GM12878 (cell line): ENCODE measurements at regions not wholly inside any gene's neighbourhood (a gene's known extent, or its start where the extent isn't known, plus 50 kb on each side); places are given as distances from the start of the nearest gene placed in this dataset.

Source experiments
- EP300 ChIP-seq, 2 experiments: fragments of 150-350 bp in 1 of 2; IDR thresholded peaks; 2 replicates each; pipeline ENCODE4 v1.6.1; 2011 to 2012; ENCODE audit warnings: low read depth in 2 of 2, low read length in 2 of 2, borderline replicate concordance in 1 of 2, improper control_type of control experiment in 1 of 2, inconsistent platforms in 1 of 2; ENCODE audit not compliant: control insufficient read depth in 1 of 2
- JUND ChIP-seq: IDR thresholded peaks from 2 replicates; pipeline ENCODE4 v1.6.1; 2012; ENCODE audit warnings: low read depth, mild to moderate bottlenecking, low read length, improper control_type of control experiment, moderate library complexity
- NFXL1 ChIP-seq: fragments of 450-650 bp; IDR thresholded peaks from 2 replicates; pipeline ENCODE4 v1.6.1; 2017; ENCODE audit warnings: antibody characterized with exemption, mild to moderate bottlenecking, borderline replicate concordance
- ZNF217 ChIP-seq: fragments of 450-650 bp; IDR thresholded peaks from 2 replicates; pipeline ENCODE4 v1.6.1; 2017; ENCODE audit warnings: antibody characterized with exemption, mild to moderate bottlenecking
- TF ChIP-seq, protein P1 (sequence below): IDR thresholded peaks from 2 replicates; pipeline ENCODE4 v1.6.1; 2011; ENCODE audit warnings: low read depth, low read length, improper control_type of control experiment, borderline replicate concordance

GRCh38 chr14:98890556-98891340, 381.2 kb downstream of the BCL11B start:
- TF ChIP-seq NFXL1, result no peak
- no peak for TF ChIP-seq JUND
- TF ChIP-seq EP300 (IDR thresholded peaks at IDR 0.05; ENCODE audit: borderline replicate concordance in 1 of 2, control insufficient read depth in 1 of 2, low read depth in 2 of 2, low read length in 2 of 2), result no peak
- TF ChIP-seq, protein P1, sequence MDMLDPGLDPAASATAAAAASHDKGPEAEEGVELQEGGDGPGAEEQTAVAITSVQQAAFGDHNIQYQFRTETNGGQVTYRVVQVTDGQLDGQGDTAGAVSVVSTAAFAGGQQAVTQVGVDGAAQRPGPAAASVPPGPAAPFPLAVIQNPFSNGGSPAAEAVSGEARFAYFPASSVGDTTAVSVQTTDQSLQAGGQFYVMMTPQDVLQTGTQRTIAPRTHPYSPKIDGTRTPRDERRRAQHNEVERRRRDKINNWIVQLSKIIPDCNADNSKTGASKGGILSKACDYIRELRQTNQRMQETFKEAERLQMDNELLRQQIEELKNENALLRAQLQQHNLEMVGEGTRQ, result no peak
- TF ChIP-seq ZNF217, result no peak
